ENCODE measurements at regions not wholly inside any gene's neighbourhood (a gene's known extent, or its start where the extent isn't known, plus 50 kb on each side); places are given as distances from the start of the nearest gene placed in this dataset.

- no CpG with 5 or more reads among the region's 5 CpGs for WGBS (ENCODE audit: insufficient coverage)
- Mint-ChIP-seq H3K9me3 (peaks cover 11 to 19% (median 19%) of the 10 kb centered on the region in 3 donors), H3K4me1 (no peaks in the 10 kb centered on the region), H3K27ac (no peak overlapping the region), H3K4me3 (no peak overlapping the region), H3K27me3 (no peaks in the 10 kb centered on the region), H3K36me3 (no peaks in the 10 kb centered on the region)
- Histone ChIP-seq H3K4me3 (ENCODE audit: control insufficient read depth in 1 of 2, extremely low read depth in 1 of 2, low read length in 1 of 2) (no peak overlapping the region), H3K4me1 (ENCODE audit: control insufficient read depth in 1 of 2, extremely low read depth in 1 of 2, insufficient read depth in 2 of 2, low read length in 2 of 2) (no peaks in the 10 kb centered on the region), H3K27me3 (replicated peaks in 1 of 2; ENCODE audit: control insufficient read depth in 2 of 2, extremely low read depth in 1 of 2, insufficient read depth in 2 of 2, low read length in 1 of 2) (no peaks in the 10 kb centered on the region), H3K36me3 (ENCODE audit: control insufficient read depth in 2 of 2, extremely low read depth in 1 of 2, insufficient read depth in 1 of 2, low read length in 1 of 2) (no peaks in the 10 kb centered on the region), H3K27ac (ENCODE audit: low read length) (no peak overlapping the region), H3K9me3 (no peaks in the 10 kb centered on the region)
- no peak for DNase-seq
- ATAC-seq (replicated peaks in 1 of 4): no peak
- CTCF ChIA-PET: no interaction called here
- POLR2A ChIA-PET: no interaction called here
Measured at GRCh38 chr14:44379292-44379977, 127.6 kb downstream of the FSCB start.

GRCh38 chr14:44374906-44375305, 132.2 kb downstream of the FSCB start:
- no peaks in the 10 kb centered on the region for H3K27me3 ChIP-seq (replicated peaks in 1 of 2; ENCODE audit: control insufficient read depth in 2 of 2, extremely low read depth in 1 of 2, insufficient read depth in 2 of 2, low read length in 1 of 2)
- ChIA-PET CTCF (no interaction called here), POLR2A (no interaction called here)
- no peak for DNase-seq
- Mint-ChIP-seq H3K36me3 (no peaks in the 10 kb centered on the region), H3K4me3 (no peak overlapping the region), H3K27ac (no peak overlapping the region), H3K27me3 (no peaks in the 10 kb centered on the region), H3K9me3 (peaks cover 13 to 23% (median 20%) of the 10 kb centered on the region in 3 donors), H3K4me1 (no peaks in the 10 kb centered on the region)
- no peak for ATAC-seq (replicated peaks in 1 of 4)
- no CpG with 5 or more reads among the region's 1 CpG for WGBS (ENCODE audit: insufficient coverage)
- H3K36me3 ChIP-seq (ENCODE audit: control insufficient read depth in 2 of 2, extremely low read depth in 1 of 2, insufficient read depth in 1 of 2, low read length in 1 of 2): no peaks in the 10 kb centered on the region
- H3K9me3 ChIP-seq: no peaks in the 10 kb centered on the region
- no peaks in the 10 kb centered on the region for H3K4me1 ChIP-seq (ENCODE audit: control insufficient read depth in 1 of 2, extremely low read depth in 1 of 2, insufficient read depth in 2 of 2, low read length in 2 of 2)
- H3K4me3 ChIP-seq (ENCODE audit: control insufficient read depth in 1 of 2, extremely low read depth in 1 of 2, low read length in 1 of 2): no peak overlapping the region
- H3K27ac ChIP-seq (ENCODE audit: low read length): no peak overlapping the region

- DNase-seq (no peak), ATAC-seq (replicated peaks in 1 of 4) (no peak)
- Histone ChIP-seq H3K4me3 (ENCODE audit: control insufficient read depth in 1 of 2, extremely low read depth in 1 of 2, low read length in 1 of 2) (no peak overlapping the region), H3K9me3 (no peaks in the 10 kb centered on the region), H3K36me3 (ENCODE audit: control insufficient read depth in 2 of 2, extremely low read depth in 1 of 2, insufficient read depth in 1 of 2, low read length in 1 of 2) (no peaks in the 10 kb centered on the region), H3K27me3 (replicated peaks in 1 of 2; ENCODE audit: control insufficient read depth in 2 of 2, extremely low read depth in 1 of 2, insufficient read depth in 2 of 2, low read length in 1 of 2) (no peaks in the 10 kb centered on the region), H3K27ac (ENCODE audit: low read length) (no peak overlapping the region), H3K4me1 (ENCODE audit: control insufficient read depth in 1 of 2, extremely low read depth in 1 of 2, insufficient read depth in 2 of 2, low read length in 2 of 2) (no peaks in the 10 kb centered on the region)
- Mint-ChIP-seq H3K4me3 (no peak overlapping the region), H3K36me3 (no peaks in the 10 kb centered on the region), H3K27ac (no peak overlapping the region), H3K27me3 (no peaks in the 10 kb centered on the region), H3K9me3 (peaks cover 13 to 23% (median 20%) of the 10 kb centered on the region in 3 donors), H3K4me1 (no peaks in the 10 kb centered on the region)
- POLR2A ChIA-PET: no interaction called here
- WGBS (ENCODE audit: insufficient coverage): no CpG with 5 or more reads among the region's 1 CpG
- CTCF ChIA-PET: no interaction called here
Measured at GRCh38 chr14:44372807-44373489, 134.1 kb downstream of the FSCB start.

GRCh38 chr14:44372231-44372630, 134.9 kb downstream of the FSCB start:
- no peak overlapping the region for H3K4me3 Mint-ChIP-seq
- no peaks in the 10 kb centered on the region for H3K36me3 Mint-ChIP-seq
- no peaks in the 10 kb centered on the region for H3K27me3 ChIP-seq (replicated peaks in 1 of 2; ENCODE audit: control insufficient read depth in 2 of 2, extremely low read depth in 1 of 2, insufficient read depth in 2 of 2, low read length in 1 of 2)
- ATAC-seq (replicated peaks in 1 of 4): no peak
- no peaks in the 10 kb centered on the region for H3K9me3 ChIP-seq
- no peaks in the 10 kb centered on the region for H3K4me1 ChIP-seq (ENCODE audit: control insufficient read depth in 1 of 2, extremely low read depth in 1 of 2, insufficient read depth in 2 of 2, low read length in 2 of 2)
- H3K27ac Mint-ChIP-seq: no peak overlapping the region
- ChIA-PET CTCF (no interaction called here), POLR2A (no interaction called here)
- H3K36me3 ChIP-seq (ENCODE audit: control insufficient read depth in 2 of 2, extremely low read depth in 1 of 2, insufficient read depth in 1 of 2, low read length in 1 of 2): no peaks in the 10 kb centered on the region
- peaks cover 13 to 17% (median 17%) of the 10 kb centered on the region in 3 donors for H3K9me3 Mint-ChIP-seq
- H3K27me3 Mint-ChIP-seq: no peaks in the 10 kb centered on the region
- DNase-seq: no peak
- H3K27ac ChIP-seq (ENCODE audit: low read length): no peak overlapping the region
- H3K4me1 Mint-ChIP-seq: no peaks in the 10 kb centered on the region
- H3K4me3 ChIP-seq (ENCODE audit: control insufficient read depth in 1 of 2, extremely low read depth in 1 of 2, low read length in 1 of 2): no peak overlapping the region

- no peaks in the 10 kb centered on the region for H3K9me3 ChIP-seq
- Mint-ChIP-seq H3K36me3 (no peaks in the 10 kb centered on the region), H3K9me3 (peaks cover 6 to 17% (median 13%) of the 10 kb centered on the region in 3 donors), H3K4me3 (no peak overlapping the region), H3K27me3 (no peaks in the 10 kb centered on the region), H3K4me1 (no peaks in the 10 kb centered on the region), H3K27ac (no peak overlapping the region)
- CTCF ChIA-PET: no interaction called here
- no peaks in the 10 kb centered on the region for H3K27me3 ChIP-seq (replicated peaks in 1 of 2; ENCODE audit: control insufficient read depth in 2 of 2, extremely low read depth in 1 of 2, insufficient read depth in 2 of 2, low read length in 1 of 2)
- no peaks in the 10 kb centered on the region for H3K4me1 ChIP-seq (ENCODE audit: control insufficient read depth in 1 of 2, extremely low read depth in 1 of 2, insufficient read depth in 2 of 2, low read length in 2 of 2)
- POLR2A ChIA-PET: interaction anchor here in 1 of 2 donors (0.6 kb wide), 1 partner anchor 286 kb away, joined by 3 read pairs; no protein-coding TSS in a partner anchor
- ATAC-seq (replicated peaks in 1 of 4) (no peak), DNase-seq (no peak)
- no CpG with 5 or more reads among the region's 1 CpG for WGBS (ENCODE audit: insufficient coverage)
- H3K36me3 ChIP-seq (ENCODE audit: control insufficient read depth in 2 of 2, extremely low read depth in 1 of 2, insufficient read depth in 1 of 2, low read length in 1 of 2): no peaks in the 10 kb centered on the region
- H3K4me3 ChIP-seq (ENCODE audit: control insufficient read depth in 1 of 2, extremely low read depth in 1 of 2, low read length in 1 of 2): no peak overlapping the region
- H3K27ac ChIP-seq (ENCODE audit: low read length): no peak overlapping the region
Measured at GRCh38 chr14:44370727-44371126, 136.4 kb downstream of the FSCB start.

GRCh38 chr14:44369401-44370123, 137.5 kb downstream of the FSCB start:
- Histone ChIP-seq H3K4me3 (ENCODE audit: control insufficient read depth in 1 of 2, extremely low read depth in 1 of 2, low read length in 1 of 2) (no peak overlapping the region), H3K27ac (ENCODE audit: low read length) (no peak overlapping the region), H3K4me1 (ENCODE audit: control insufficient read depth in 1 of 2, extremely low read depth in 1 of 2, insufficient read depth in 2 of 2, low read length in 2 of 2) (no peaks in the 10 kb centered on the region), H3K36me3 (ENCODE audit: control insufficient read depth in 2 of 2, extremely low read depth in 1 of 2, insufficient read depth in 1 of 2, low read length in 1 of 2) (no peaks in the 10 kb centered on the region), H3K9me3 (no peaks in the 10 kb centered on the region), H3K27me3 (replicated peaks in 1 of 2; ENCODE audit: control insufficient read depth in 2 of 2, extremely low read depth in 1 of 2, insufficient read depth in 2 of 2, low read length in 1 of 2) (no peaks in the 10 kb centered on the region)
- Mint-ChIP-seq H3K36me3 (no peaks in the 10 kb centered on the region), H3K27ac (no peak overlapping the region), H3K27me3 (no peaks in the 10 kb centered on the region), H3K4me1 (no peaks in the 10 kb centered on the region), H3K4me3 (no peak overlapping the region), H3K9me3 (peaks cover 1 to 17% (median 11%) of the 10 kb centered on the region in 3 donors)
- POLR2A ChIA-PET: no interaction called here
- CTCF ChIA-PET: no interaction called here
- ATAC-seq (replicated peaks in 1 of 4) (no peak), DNase-seq (no peak)
